ENCODE measurements at regions not wholly inside any gene's neighbourhood (a gene's known extent, or its start where the extent isn't known, plus 50 kb on each side); places are given as distances from the start of the nearest gene placed in this dataset.

GRCh38 chr15:87387766-87388165, 868.8 kb downstream of the NTRK3 start:
- TF ChIP-seq CTCF (conservative IDR thresholded peaks at IDR 0.05; ENCODE audit: low read depth, low read length) (no peak), MXI1 (IDR thresholded peaks at IDR 0.05; ENCODE audit: borderline replicate concordance, low read depth, low read length) (no peak), POLR2A (IDR thresholded peaks at IDR 0.05; ENCODE audit: low read depth, low read length) (no peak), RAD21 (IDR thresholded peaks at IDR 0.05; ENCODE audit: low read length) (no peak), NFE2L2 (IDR thresholded peaks at IDR 0.05; ENCODE audit: low read depth, low read length) (no peak), ELK1 (IDR thresholded peaks at IDR 0.05; ENCODE audit: borderline replicate concordance, low read depth, low read length) (no peak), MAZ (IDR thresholded peaks at IDR 0.05; ENCODE audit: borderline replicate concordance, low read depth, low read length) (no peak), CHD1 (IDR thresholded peaks at IDR 0.05; ENCODE audit: low read depth, low read length) (no peak), FOS (IDR thresholded peaks at IDR 0.05; ENCODE audit: low read depth, low read length) (no peak), MAFK (IDR thresholded peaks at IDR 0.05; ENCODE audit: low read depth, low read length) (no peak), BHLHE40 (IDR thresholded peaks at IDR 0.05; ENCODE audit: low read depth, low read length) (no peak)
